Epidermal melanocyte (primary cell): ENCODE measurements at regions not wholly inside any gene's neighbourhood (a gene's known extent, or its start where the extent isn't known, plus 50 kb on each side); places are given as distances from the start of the nearest gene placed in this dataset.

Experiments
- DNase-seq: peaks from one replicate; pipeline ENCODE4 v3.0.0; 2011; ENCODE audit warnings: low spot score; ENCODE audit not compliant: insufficient read length

- DNase-seq, result no peak
Measured at GRCh38 chr13:62296812-62297211, 881.2 kb upstream of the PCDH20 start.

- no peak for DNase-seq
Measured at GRCh38 chr13:62294244-62294643, 878.6 kb upstream of the PCDH20 start.

- DNase-seq, result no peak
Measured at GRCh38 chr13:62292714-62293480, 877.2 kb upstream of the PCDH20 start.

GRCh38 chr13:62290542-62290941 lies 874.9 kb upstream of the PCDH20 start:
- DNase-seq, result no peak

- no peak for DNase-seq
Measured at GRCh38 chr13:62287764-62288163, 872.1 kb upstream of the PCDH20 start.

GRCh38 chr13:62280590-62280989 lies 864.9 kb upstream of the PCDH20 start:
- DNase-seq, result no peak

GRCh38 chr13:62278271-62278670 lies 862.6 kb upstream of the PCDH20 start:
- no peak for DNase-seq

GRCh38 chr13:62251734-62252133 lies 836.1 kb upstream of the PCDH20 start:
- no peak for DNase-seq

GRCh38 chr13:62250501-62251201 lies 835.0 kb upstream of the PCDH20 start:
- DNase-seq, result no peak

GRCh38 chr13:62246581-62246980 lies 830.9 kb upstream of the PCDH20 start:
- DNase-seq, result no peak

GRCh38 chr13:62243106-62243505 lies 827.5 kb upstream of the PCDH20 start:
- no peak for DNase-seq

- DNase-seq, result no peak
Measured at GRCh38 chr13:62234780-62235440, 819.3 kb upstream of the PCDH20 start.

GRCh38 chr13:62210951-62211350 lies 795.3 kb upstream of the PCDH20 start:
- no peak for DNase-seq

- no peak for DNase-seq
Measured at GRCh38 chr13:62209529-62209928, 793.9 kb upstream of the PCDH20 start.

- no peak for DNase-seq
Measured at GRCh38 chr13:62207388-62207787, 791.7 kb upstream of the PCDH20 start.

- DNase-seq, result no peak
Measured at GRCh38 chr13:62206165-62206564, 790.5 kb upstream of the PCDH20 start.

GRCh38 chr13:62205273-62205672 lies 789.6 kb upstream of the PCDH20 start:
- no peak for DNase-seq

- no peak for DNase-seq
Measured at GRCh38 chr13:62194371-62194770, 778.7 kb upstream of the PCDH20 start.

GRCh38 chr13:62193919-62194318 lies 778.3 kb upstream of the PCDH20 start:
- no peak for DNase-seq

- DNase-seq, result no peak
Measured at GRCh38 chr13:62185631-62186255, 770.1 kb upstream of the PCDH20 start.

- no peak for DNase-seq
Measured at GRCh38 chr13:62176051-62176450, 760.4 kb upstream of the PCDH20 start.

GRCh38 chr13:62173958-62174357 lies 758.3 kb upstream of the PCDH20 start:
- DNase-seq, result no peak
